A673 (cell line): ENCODE measurements at regions not wholly inside any gene's neighbourhood (a gene's known extent, or its start where the extent isn't known, plus 50 kb on each side); places are given as distances from the start of the nearest gene placed in this dataset.

ENCODE experiments used
- EZH2 ChIP-seq: fragments of 200-600 bp; sonication (generic); IDR thresholded peaks from 2 replicates; pipeline ENCODE4 v1.6.1; 2017; ENCODE audit warnings: borderline replicate concordance, low read depth, mild to moderate bottlenecking, mixed read lengths, antibody characterized with exemption, low read length; ENCODE audit not compliant: poor library complexity, severe bottlenecking
- TF ChIP-seq, protein P1 (sequence below): fragments of 300-800, 200-600 bp; sonication (generic); conservative IDR thresholded peaks from 2 replicates; pipeline ENCODE4 v1.5.1; 2017; ENCODE audit warnings: low read depth, mild to moderate bottlenecking, antibody characterized with exemption, low read length, moderate library complexity, mixed read lengths

GRCh38 chrX:3244955-3245354, 101.5 kb downstream of the MXRA5 start:
- TF ChIP-seq, protein P1, sequence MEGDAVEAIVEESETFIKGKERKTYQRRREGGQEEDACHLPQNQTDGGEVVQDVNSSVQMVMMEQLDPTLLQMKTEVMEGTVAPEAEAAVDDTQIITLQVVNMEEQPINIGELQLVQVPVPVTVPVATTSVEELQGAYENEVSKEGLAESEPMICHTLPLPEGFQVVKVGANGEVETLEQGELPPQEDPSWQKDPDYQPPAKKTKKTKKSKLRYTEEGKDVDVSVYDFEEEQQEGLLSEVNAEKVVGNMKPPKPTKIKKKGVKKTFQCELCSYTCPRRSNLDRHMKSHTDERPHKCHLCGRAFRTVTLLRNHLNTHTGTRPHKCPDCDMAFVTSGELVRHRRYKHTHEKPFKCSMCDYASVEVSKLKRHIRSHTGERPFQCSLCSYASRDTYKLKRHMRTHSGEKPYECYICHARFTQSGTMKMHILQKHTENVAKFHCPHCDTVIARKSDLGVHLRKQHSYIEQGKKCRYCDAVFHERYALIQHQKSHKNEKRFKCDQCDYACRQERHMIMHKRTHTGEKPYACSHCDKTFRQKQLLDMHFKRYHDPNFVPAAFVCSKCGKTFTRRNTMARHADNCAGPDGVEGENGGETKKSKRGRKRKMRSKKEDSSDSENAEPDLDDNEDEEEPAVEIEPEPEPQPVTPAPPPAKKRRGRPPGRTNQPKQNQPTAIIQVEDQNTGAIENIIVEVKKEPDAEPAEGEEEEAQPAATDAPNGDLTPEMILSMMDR, result 0 out of 2 replicates have a peak, but pooled peaks have one; percentile 13
- TF ChIP-seq EZH2, result no peak
